ENCODE measurements at regions not wholly inside any gene's neighbourhood (a gene's known extent, or its start where the extent isn't known, plus 50 kb on each side); places are given as distances from the start of the nearest gene placed in this dataset.

GRCh38 chr7:85655252-85655651 lies 468.4 kb upstream of the SEMA3D start:
- TF ChIP-seq CHD2 (IDR thresholded peaks at IDR 0.05; ENCODE audit: low read length, partially characterized antibody) (no peak), POLR2A (IDR thresholded peaks at IDR 0.05; ENCODE audit: low read length) (no peak), CTCF (IDR thresholded peaks at IDR 0.05) (no peak)

Data from A549 (cell line).